PC-9 (cell line): ENCODE measurements at regions not wholly inside any gene's neighbourhood (a gene's known extent, or its start where the extent isn't known, plus 50 kb on each side); places are given as distances from the start of the nearest gene placed in this dataset.

Experiments
- BruUV-seq: library from RNA; stranded (reverse); fragments of 400-500 nt; replicated peaks from 2 replicates; lab custom pipeline; 2021; lab: Mats Ljungman, UMichigan
- CTCF ChIA-PET: fragments of 300-600 bp; sonication (Branson Sonifier 250); formaldehyde crosslinking; loops from one replicate; lab custom pipeline; 2022; ENCODE audit warnings: antibody characterized with exemption; lab: Charles Lee
- POLR2A ChIA-PET: fragments of 300-600 bp; sonication (Branson Sonifier 250); formaldehyde crosslinking; loops from one replicate; lab custom pipeline; 2022; ENCODE audit warnings: antibody characterized with exemption; ENCODE audit not compliant: unreplicated experiment; lab: Charles Lee
- DNase-seq, 2 experiments: peaks; one replicate each; pipeline versions ENCODE4 v3.0.0 to v3.0.0-alpha.2; 2015 to 2022; ENCODE audit warnings: mixed read lengths in 1 of 2
- H2AFZ ChIP-seq: fragments of 200-600 bp; sonication (generic); 2 replicates; pipeline ENCODE4 v1.8.1; 2017; ENCODE audit warnings: antibody characterized with exemption
- H3F3A ChIP-seq: fragments of 200-600 bp; sonication (generic); 2 replicates; pipeline ENCODE4 v1.8.1; 2017; ENCODE audit warnings: antibody characterized with exemption, mild to moderate bottlenecking, low read depth; ENCODE audit not compliant: insufficient read depth
- H3K27ac ChIP-seq: fragments of 200-600 bp; sonication (generic); 2 replicates; pipeline ENCODE4 v1.6.1; 2016; ENCODE audit warnings: mixed run types
- H3K27me3 ChIP-seq: fragments of 200-600 bp; sonication (generic); 2 replicates; pipeline ENCODE4 v1.6.1; 2016; ENCODE audit warnings: low read depth, mixed run types; ENCODE audit not compliant: insufficient read depth
- H3K36me3 ChIP-seq: fragments of 200-600 bp; sonication (generic); 2 replicates; pipeline ENCODE4 v1.6.1; 2016; ENCODE audit warnings: low read depth, mixed run types
- H3K4me1 ChIP-seq: fragments of 200-600 bp; sonication (generic); replicated peaks from 2 replicates; pipeline ENCODE4 v1.6.1; 2016; ENCODE audit warnings: mixed run types; ENCODE audit not compliant: insufficient read depth
- H3K4me2 ChIP-seq: fragments of 200-600 bp; sonication (generic); 2 replicates; pipeline ENCODE4 v1.6.1; 2017; ENCODE audit warnings: mixed run types
- H3K4me3 ChIP-seq: fragments of 200-600 bp; sonication (generic); 2 replicates; pipeline ENCODE4 v1.6.1; 2016; ENCODE audit warnings: mixed run types
- H3K79me2 ChIP-seq: fragments of 200-600 bp; sonication (generic); 2 replicates; pipeline ENCODE4 v1.6.1; 2017; ENCODE audit warnings: low read depth, mixed run types
- H3K9me2 ChIP-seq: fragments of 200-600 bp; sonication (generic); 2 replicates; pipeline ENCODE4 v1.8.1; 2017; ENCODE audit warnings: mild to moderate bottlenecking; ENCODE audit not compliant: insufficient read depth
- H3K9me3 ChIP-seq: fragments of 200-600 bp; sonication (generic); 2 replicates; pipeline ENCODE4 v1.8.1; 2016; ENCODE audit warnings: low read depth; ENCODE audit not compliant: insufficient read depth
- H4K20me1 ChIP-seq: fragments of 200-600 bp; sonication (generic); 2 replicates; pipeline ENCODE4 v1.8.1; 2017; ENCODE audit not compliant: insufficient read depth
- CTCF ChIP-seq: fragments of 200-600 bp; sonication (generic); conservative IDR thresholded peaks from 2 replicates; pipeline ENCODE4 v1.6.1; 2017; ENCODE audit warnings: mixed run types, antibody characterized with exemption, mild to moderate bottlenecking, moderate library complexity
- EZH2 ChIP-seq: fragments of 200-600 bp; sonication (generic); IDR thresholded peaks from 2 replicates; pipeline ENCODE4 v1.8.0; 2017; ENCODE audit warnings: antibody characterized with exemption, low read depth
- intact Hi-C: fragments of 100-400 bp; cut with micrococcal nuclease; formaldehyde crosslinking; loops from one replicate; pipeline ENCODE4 v1.10.0; 2022; ENCODE audit not compliant: unreplicated experiment

GRCh38 chr7:116139007-116139406 lies 71.3 kb upstream of the TES start:
- CTCF ChIA-PET: interaction anchor here (0.6 to 0.9 kb wide), 2 partner anchors 988 to 1662 kb away, joined by 3 read pairs; no protein-coding TSS in a partner anchor
- Histone ChIP-seq H3K4me1 (no peaks in the 10 kb centered on the region), H3K79me2 (no peaks in the 10 kb centered on the region), H2AFZ (no peak overlapping the region), H3K36me3 (no peaks in the 10 kb centered on the region), H3F3A (no peaks in the 10 kb centered on the region), H4K20me1 (no peaks in the 10 kb centered on the region), H3K4me2 (no peak overlapping the region), H3K27me3 (no peaks in the 10 kb centered on the region), H3K4me3 (no peak overlapping the region), H3K9me2 (no peaks in the 10 kb centered on the region; the same call in 1 of the 2 replicates), H3K9me3 (no peaks in the 10 kb centered on the region), H3K27ac (no peak overlapping the region)
- POLR2A ChIA-PET: no interaction called here
- no peak for DNase-seq
- TF ChIP-seq EZH2 (no peak), CTCF (no peak)
- intact Hi-C loops: loop anchor here (10.0 kb wide), 1 partner anchor 1246 kb away; no protein-coding TSS in a partner anchor
- no TSS peak for BruUV-seq

GRCh38 chr7:116139807-116140206 lies 70.5 kb upstream of the TES start:
- Histone ChIP-seq H3K27me3 (no peaks in the 10 kb centered on the region), H3K36me3 (no peaks in the 10 kb centered on the region), H3K4me3 (no peak overlapping the region), H3K79me2 (no peaks in the 10 kb centered on the region), H2AFZ (no peak overlapping the region), H3K27ac (no peak overlapping the region), H3K4me2 (no peak overlapping the region), H3K9me3 (no peaks in the 10 kb centered on the region), H3K9me2 (no peaks in the 10 kb centered on the region; the same call in 1 of the 2 replicates), H3K4me1 (no peaks in the 10 kb centered on the region), H4K20me1 (no peaks in the 10 kb centered on the region), H3F3A (no peaks in the 10 kb centered on the region)
- no peak for DNase-seq
- ChIA-PET CTCF (no interaction called here), POLR2A (no interaction called here)
- no TSS peak for BruUV-seq
- TF ChIP-seq EZH2: no peak
- TF ChIP-seq CTCF: no peak
- intact Hi-C loops: loop anchor here (10.0 kb wide), 1 partner anchor 1245 kb away; no protein-coding TSS in a partner anchor

- POLR2A ChIA-PET: no interaction called here
- Histone ChIP-seq H3K4me2 (no peak overlapping the region), H3K36me3 (no peaks in the 10 kb centered on the region), H3F3A (no peaks in the 10 kb centered on the region), H3K9me3 (no peaks in the 10 kb centered on the region), H2AFZ (no peak overlapping the region), H3K79me2 (no peaks in the 10 kb centered on the region), H4K20me1 (no peaks in the 10 kb centered on the region), H3K4me3 (no peak overlapping the region), H3K4me1 (no peaks in the 10 kb centered on the region), H3K9me2 (no peaks in the 10 kb centered on the region; the same call in 1 of the 2 replicates), H3K27ac (no peak overlapping the region), H3K27me3 (no peaks in the 10 kb centered on the region)
- CTCF ChIA-PET: no interaction called here
- DNase-seq: no peak
- BruUV-seq: no TSS peak
- TF ChIP-seq EZH2 (no peak), CTCF (no peak)
- intact Hi-C loops: loop anchor here (1.0 kb wide), 1 partner anchor 667 kb away; no protein-coding TSS in a partner anchor
Measured at GRCh38 chr7:116142374-116142773, 68.0 kb upstream of the TES start.
